ENCODE measurements at regions not wholly inside any gene's neighbourhood (a gene's known extent, or its start where the extent isn't known, plus 50 kb on each side); places are given as distances from the start of the nearest gene placed in this dataset.
A peak's percentile ranks its signal among the peaks of the same experiment; 100 is the strongest.
"Not testable (repeated sequence)": the region's sequence is repeated elsewhere in the genome, so short reads cannot be mapped to it uniquely, and the experiment has no call there.

DNA sequence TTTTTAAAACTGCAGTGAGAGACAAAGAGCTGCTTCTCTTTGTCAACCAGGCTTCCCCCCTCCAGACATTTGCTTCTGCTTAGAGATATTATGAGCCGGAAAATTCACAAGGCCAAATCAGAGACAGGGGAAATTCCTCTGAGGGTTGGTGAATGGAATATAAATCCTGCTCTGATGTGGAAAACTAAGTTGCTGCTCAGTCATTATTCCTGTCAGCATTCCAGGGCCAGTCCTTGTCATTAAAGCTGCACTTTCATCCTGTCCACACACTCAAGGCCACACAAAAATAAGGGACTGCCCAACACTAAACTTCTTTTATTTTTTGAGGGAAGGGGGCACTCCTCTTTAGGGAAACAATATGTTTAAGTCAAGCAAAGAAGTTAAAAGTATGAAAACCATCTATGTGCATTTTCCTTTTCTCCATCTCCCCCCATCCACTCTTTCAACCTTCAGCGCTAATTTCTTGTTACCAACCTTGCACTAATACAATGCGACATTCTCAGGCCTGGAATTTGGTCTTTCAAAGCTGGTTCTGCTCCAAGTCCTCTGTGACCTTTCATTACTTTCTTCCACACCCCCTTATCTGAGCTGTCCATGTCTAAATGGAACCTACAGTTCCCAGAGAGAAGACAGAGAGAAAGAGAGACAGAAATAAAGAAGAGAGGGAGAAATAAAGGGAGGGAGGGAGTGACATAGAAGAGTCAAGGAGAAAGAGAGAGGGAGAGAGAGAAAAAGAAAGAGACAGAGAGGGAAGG, 118.9 kb upstream of the S1PR3 start:
- peak; percentile 7 for DNase-seq

DNA sequence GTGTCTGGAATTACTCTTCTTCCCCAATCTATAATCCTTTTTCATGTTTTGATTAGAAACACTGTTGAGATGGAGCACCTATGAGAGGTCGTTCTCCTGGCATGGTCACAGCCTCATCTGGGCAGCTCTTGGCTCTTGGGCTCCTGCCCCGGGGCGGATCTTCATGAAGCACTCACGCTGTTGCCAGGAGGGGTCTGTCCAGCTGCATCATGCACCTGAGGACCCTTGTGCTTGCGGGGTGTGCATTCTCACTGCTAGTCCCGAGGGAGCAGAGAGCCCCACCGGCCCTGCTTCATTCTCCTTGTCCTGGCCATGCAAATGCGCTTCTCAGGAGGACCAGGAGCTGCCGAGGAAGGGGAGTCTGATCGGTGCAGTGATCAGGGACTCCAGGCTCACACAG, 117.6 kb upstream of the S1PR3 start:
- no peak for DNase-seq

DNA sequence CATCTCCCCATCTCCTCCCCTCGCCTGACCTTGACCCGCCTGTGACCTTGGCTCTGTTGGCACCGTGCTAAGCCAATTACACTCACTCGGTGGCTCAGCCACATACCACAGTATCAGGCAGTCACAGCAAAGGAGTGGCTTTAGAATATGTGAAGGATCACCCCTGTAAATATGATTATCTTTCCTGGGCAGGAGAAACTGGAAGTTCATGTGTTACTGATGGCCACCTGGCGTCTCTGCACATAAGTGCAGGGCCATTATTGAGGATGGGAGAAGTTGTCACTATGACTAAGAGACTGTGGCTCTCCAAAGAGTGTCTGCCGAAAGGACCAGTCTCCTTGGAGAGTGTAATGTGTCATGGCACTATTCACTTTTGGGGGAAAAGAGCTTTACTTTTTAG, 116.9 kb upstream of the S1PR3 start:
- DNase-seq = no peak

DNA sequence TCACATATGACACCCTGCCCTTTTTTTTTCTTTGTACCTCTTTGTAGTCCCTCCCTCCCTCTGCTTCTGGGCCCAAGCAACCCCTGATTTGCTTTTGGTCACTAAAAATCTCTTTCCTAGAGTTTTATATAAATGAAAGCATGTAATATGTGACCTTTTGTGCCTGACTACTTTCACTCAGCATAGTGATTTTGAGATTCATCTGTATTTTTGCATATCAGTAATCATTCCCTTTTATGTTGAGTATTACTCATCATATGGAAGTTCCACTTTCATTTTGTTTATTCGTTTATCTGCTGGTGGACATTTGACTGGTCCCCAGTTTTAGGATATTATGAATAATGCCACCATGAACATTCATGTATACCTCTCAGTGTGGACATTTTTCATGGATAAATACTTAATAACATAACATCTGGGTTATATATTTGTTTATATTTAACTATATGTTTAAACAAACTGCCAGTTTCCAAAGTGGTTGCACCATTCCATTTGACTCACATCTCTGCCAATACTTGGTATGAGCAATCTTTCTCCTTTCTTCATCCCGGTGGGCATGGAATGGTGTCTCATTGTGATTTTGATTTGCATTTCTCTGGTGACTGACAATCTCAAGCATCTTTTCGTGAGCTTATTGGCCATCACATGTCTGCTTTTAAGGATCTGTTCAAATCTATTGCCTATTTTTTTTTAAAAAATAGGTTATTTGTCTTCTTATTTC, 115.7 kb upstream of the S1PR3 start:
- no peak for DNase-seq

DNA sequence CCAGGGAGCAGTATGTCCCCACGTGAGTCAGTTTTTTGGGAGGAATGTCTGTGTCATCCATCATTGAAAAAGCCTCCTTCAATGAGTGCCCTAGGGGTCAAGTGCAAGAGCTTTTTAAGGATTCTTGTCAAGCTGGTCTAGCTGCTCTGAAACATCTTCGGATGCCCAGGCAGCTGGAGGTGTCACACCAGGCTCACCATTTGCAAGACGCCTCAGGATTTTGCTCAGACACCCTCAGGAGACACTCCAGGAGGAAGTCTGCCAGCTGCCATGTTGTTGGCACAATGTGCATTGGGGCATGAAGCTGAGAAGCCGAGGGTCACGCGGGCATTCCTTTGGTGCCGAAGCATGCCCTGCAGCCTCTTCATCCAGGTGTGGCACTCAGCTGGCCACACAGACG, 111.1 kb upstream of the S1PR3 start:
- DNase-seq = no peak

DNA sequence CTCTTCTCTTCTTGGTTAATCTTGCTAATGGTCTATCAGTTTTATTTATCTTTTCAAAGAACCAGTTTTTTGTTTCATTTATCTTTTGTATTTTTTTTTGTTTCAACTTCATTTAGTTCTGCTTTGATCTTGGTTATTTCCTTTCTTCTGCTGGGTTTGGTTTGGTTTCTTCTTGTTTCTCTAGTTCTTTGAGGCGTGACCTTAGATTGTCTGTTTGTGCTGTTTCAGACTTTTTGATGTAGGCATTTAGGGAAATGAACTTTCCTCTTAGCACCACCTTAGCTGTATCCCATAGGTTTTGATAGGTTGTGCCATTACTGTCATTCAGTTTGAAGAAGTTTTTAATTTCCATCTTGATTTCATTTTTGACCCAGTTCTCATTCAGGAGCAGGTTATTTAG, 107.0 kb upstream of the S1PR3 start:
- DNase-seq = not testable (repeated sequence)

DNA sequence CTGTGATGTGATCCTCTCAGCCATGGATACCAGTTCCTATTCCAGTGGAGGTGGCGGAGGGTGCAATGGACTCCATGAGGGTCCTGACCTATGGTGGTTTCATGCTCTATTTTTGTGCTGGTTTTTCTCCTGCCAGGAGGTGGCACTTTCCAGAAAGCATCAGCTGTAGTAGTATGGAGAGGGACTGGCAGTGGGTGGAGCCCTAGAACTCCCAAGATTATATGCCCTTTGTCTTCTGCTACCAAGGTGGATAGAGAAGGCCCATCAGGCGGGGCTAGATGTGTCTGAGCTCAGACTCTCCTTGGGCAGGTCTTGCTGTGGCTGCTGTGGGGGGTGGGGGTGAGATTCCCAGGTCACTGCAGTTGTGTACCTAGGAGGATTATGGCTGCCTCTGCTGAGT, 104.5 kb upstream of the S1PR3 start:
- not testable (repeated sequence) for DNase-seq

DNA sequence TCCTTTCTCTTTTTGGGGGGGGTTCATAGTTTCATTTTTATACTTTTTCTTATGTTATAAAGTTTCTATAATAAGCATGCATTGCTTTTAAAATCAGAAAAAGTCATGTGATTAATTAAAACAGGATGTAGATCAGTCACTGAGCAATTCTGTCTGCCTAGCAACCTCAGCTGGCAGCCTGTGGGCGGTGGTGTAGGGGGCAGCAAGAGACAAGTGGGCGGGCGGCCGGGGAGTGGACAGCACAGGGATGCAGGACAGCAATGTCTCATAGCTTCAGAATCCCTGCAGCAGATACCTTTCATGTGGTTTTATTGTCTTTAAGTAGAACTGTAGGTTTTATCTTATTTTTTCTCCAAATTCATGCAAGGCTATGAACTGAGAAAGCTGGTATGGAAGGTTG, 101.9 kb upstream of the S1PR3 start:
- no peak for DNase-seq

DNA sequence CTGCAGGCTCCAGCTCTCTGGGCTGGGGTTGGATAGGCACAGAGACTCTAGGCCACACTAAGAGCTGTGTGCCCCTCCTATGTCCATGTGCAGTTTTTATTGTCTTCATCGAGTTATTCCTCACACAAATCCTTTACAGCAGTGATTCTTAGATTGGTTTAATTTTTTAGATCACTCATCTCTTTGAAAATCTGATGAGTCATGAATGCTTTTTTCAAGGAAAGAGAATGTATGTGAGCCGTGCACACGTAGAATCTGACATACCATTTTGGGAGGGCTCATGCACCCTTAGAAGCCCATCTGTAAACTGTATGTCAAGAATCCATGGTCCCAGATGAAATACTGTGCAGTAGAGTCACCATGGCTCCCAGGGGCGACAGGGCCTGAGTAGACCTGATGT, 100.7 kb upstream of the S1PR3 start:
- DNase-seq = no peak

DNA sequence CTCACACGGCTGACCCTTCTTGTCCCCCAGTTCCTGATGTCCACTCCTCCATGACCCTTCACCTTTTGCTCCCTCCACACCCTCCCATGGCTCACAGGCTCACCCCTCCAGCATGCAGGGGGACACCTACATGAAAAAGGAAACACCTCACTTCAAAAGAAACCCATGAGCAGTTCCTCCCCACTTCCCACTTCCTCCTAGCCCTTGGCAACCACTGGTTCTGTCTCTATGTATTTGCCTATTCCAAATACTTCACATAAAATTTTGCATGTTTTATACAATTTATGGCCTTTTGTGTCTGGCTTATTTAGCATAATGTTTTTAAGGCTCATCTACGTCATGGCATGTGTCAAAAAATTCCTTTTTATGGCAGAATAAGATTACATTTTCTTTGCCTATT, 100.2 kb upstream of the S1PR3 start:
- DNase-seq = no peak

DNA sequence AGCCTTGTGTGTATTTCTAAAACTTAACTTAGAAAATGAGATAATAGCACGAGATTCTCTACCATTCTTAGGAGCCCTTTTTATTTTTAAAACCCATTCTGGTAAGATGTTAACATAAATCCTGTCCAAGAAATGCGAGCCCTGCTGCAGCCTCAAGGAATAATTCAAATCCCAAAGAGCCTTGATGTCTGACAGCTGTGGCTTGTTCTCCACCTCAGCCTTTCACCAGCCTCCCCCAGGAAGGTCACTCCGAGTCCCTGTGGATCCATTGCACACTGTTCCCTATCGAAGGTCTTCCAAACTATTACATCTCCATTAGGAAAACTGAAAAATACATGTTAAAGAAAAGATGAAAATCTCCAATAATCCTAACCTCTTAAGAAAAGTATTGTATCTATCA, 98.5 kb upstream of the S1PR3 start:
- no peak for DNase-seq

DNA sequence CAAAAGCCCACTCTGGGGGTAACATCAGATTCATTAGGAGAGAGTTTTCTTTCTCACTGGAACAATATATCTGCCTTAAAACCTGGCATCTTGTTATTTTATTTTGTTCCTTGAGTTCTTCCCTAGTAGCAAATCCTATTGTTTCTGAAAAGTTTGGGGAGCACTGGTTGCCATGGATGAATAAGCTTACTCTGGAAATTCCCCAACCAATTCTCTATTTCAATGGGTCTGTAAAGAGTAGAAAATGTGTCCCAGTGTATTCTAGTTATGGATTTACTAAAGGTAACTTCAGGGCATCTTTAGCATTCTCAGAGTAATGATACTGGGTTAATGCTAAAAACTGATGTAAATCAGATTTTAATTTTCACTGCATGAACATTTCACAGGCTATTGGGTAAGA, 94.2 kb upstream of the S1PR3 start:
- DNase-seq = no peak

DNA sequence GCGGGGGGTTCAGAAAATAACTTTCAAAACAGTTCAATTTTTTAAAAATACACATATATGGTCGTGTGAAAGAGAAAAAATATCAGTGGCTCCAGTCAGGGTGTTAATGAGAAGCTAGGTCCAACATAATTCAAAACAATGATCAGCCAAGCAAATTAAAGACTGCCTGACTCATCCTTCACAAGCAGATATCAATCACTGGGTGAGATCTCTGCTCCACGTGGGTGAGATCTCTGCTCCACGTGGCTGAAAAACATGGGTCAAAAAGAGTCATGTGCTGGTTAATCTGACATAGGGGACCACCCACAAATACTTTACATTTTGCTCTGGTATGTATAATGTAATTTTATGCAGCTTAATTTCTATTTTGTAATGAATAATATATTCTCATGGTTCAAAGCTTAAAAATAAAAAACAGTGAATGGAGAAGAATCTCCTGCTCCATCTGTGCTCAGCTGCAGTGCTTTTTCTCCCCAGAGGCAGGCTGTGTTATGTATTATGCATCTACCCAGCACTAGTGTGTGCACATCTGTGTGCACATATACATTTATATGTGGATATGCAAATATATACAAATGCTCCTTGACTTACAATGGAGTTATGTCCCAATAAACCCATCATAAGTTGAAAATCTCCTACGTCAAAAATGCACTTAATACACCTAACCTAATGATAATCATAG, 93.1 kb upstream of the S1PR3 start:
- DNase-seq = no peak

DNA sequence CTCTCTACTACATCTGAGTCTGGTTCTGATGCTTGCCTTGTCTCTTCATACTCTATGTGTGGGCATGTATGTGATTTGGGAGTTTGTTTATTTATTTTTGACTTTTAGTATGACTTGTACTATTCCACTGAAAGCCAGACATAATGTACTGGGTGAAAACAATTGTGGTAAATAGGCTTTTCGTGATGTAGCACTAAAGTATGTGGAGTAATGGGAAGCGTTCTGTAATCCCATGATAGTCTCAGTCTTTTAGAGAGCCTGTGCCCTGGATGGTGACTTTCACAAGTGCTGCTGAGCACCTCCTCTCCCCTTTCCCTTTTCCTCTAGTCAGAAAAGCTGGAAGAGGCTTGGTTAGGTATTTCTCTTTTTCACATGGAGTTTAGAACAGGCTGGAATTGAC, 85.8 kb upstream of the S1PR3 start:
- no peak for DNase-seq

DNA sequence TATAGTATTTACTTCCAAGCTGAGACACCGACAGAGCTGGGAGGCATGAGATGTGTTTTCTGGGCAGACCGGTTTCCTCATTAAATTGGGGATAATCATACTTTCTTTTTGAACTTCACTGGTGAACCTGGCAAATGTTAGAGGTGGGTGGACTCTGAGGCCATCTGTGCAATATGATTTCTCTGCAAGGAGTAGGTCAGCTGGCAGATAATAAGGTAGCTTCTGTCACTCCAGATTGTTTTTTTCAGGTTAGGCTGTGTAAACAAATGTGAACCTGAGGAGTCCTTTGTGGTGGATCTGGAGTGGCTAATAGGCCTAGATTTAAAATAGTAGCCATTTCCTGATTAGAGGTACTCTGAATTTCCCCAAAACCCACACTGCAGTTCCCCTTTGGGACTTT, 75.4 kb upstream of the S1PR3 start:
- no peak for DNase-seq

DNA sequence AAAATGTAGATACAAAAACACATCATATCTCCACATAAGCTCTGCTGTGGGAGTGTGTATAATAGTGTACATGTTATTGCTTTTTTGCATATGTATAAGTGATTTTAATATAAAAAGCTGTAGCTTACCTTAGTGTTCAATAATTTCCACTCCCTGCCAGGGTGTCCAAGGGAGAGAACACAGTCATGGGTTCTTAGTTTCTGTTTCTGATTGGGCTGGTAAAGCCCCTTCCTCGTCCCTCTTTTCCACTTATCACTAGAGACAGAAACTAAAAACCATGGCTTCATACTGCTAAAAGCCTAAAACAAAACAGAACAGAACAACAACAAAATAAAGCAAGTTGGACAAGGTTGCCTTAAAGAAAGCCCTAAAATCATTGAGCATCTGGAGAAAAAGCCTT, 74.4 kb upstream of the S1PR3 start:
- no peak for DNase-seq

DNA sequence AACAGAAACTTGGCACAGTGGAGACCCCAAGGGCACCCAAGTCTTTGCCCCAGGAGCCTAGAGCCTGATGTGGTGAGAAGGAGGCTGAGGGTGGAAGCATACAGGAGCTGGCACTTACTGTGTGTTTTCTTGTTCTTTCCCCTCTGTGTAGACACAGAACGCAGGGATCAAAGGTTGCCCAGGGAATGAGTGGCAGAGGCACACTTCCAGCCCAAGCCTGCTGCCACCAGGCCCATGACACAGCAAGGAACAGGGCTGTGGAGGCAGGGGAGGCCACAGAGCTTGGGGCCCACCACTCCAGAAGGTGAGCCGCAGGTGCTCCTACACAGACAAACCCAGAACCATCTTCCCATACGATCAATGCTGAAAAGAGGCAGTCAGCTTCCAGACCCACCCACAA, 73.9 kb upstream of the S1PR3 start:
- DNase-seq = no peak

DNA sequence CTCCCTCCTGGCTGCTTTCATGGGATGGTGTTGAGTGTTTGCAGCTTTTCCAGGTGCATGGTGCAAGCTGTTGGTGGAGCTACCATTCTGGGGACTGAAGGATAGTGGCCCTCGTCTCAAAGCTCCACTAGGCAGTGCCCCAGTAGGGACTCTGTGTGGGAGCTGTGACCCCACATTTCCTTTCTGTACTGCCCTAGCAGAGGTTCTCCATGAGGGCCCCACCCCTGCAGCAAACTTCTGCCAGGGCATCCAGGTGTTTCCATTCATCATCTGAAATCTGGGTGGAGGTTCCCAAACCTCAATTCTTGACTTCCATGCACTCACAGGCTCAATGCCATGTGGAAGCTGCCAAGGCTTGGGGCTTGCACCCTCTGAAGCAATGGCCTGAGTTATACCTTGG, 72.7 kb upstream of the S1PR3 start:
- not testable (repeated sequence) for DNase-seq

DNA sequence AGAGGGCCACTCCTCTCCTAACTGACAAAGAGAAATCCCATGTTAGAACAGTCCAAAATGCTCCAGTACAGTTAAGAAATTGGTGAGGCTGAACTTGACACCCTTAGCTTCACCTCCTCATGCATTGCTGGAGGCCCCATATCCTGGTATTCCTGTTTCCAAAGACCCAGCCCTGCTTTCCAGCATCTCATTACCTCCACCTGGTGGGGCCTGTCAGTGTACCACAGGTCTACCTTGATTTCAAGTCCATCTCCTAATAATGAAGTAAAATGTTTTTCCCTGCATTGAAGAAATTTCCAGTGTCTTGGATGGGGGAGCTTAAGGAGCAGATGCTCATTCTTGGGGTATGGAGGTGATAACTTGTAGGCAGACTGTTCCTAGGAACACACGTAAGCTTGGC, 70.6 kb upstream of the S1PR3 start:
- no peak for DNase-seq

DNA sequence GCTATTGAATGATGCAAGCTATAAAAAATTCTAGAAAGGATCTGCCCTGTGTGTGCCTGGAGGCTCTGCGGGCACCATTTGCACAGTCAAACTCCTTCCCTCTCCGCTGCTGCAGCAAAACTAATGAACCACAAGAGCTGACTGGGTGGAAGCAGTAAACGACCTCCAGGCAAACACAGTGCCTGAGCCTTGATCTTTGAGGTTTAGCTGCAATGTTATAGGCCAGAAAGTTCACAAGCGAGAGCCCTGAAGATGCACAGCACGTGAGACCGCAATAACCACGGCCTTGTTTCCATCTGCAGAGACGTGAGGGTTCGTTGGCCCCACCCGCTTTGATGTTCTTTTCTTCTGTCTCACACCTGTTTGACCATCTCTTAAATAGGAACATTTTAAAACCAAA, 69.2 kb upstream of the S1PR3 start:
- no peak for DNase-seq

DNA sequence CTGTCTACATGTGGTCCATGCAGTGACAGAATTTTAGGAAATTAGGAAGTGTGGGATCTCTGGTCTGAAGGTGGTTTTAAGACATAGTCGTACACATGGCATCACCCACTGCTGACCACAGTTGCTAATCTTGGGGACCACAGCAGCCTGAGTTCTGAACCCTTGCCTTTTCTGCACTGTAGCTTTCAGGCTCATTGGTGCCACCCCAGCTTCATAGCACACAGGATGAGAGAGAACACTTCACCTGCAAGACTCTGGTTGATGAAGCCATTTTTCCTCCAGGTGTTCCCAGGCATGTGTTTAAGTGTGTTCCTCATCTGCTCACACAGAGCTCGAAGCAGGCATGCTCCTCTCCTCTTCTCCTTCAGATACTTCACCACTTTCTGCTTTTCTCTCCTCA, 68.2 kb upstream of the S1PR3 start:
- DNase-seq = no peak

DNA sequence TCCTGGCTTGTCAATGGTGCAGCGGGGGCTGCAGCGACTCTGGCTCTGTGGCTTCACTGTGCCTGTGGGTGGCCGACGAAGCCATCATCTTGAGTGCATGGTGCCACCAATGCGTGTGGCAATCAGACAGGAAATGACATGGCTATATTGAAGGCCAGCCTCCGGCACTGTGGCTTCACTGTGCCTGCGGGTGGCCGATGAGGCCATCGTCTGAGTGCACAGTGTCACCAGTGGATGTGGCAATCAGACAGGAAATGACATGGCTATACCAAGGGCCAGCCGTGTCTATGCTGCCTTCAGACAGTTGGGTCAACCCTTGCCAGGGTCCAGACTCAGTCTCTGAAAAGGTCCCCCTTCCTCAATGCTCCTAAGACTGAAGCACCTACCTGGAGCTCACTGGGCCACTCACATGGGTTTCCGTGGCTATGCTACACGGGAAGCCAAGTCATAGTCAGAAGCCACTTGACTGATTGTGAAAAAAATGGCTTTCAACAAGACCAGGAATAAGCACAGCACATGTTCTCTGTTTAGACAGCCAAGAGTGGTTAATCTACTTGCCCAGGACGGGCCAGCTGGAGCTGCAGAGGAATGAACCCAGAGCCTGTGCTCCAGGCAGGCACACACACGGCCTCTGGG, 67.5 kb upstream of the S1PR3 start:
- no peak for DNase-seq

DNA sequence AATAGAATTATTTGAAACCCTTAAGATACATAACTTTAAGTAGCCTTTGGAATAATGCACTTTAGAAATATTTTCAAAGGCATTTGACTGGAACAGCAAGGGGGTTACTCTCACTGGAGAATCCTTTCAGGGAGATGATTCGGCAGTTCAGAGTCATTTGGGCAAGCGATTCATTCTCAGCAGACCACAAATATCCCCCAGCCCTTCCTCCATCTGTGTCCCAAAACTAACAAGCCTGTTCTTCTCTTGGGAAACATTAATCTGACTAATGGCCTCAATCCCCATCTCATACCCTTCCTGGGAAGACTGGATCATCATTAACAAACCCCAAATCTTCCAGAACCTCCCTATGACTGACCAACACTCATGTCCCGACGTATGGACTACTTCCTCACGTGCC, 65.8 kb upstream of the S1PR3 start:
- no peak for DNase-seq

Measured in renal pelvis (tissue), 1 donor.